Dendritic cell treated with granulocyte-macrophage colony-stimulating factor and Interleukin-4, amounts not matched to agents 40 ng/mL and 50 ng/mL, for 4 days (primary cell): ENCODE measurements at regions not wholly inside any gene's neighbourhood (a gene's known extent, or its start where the extent isn't known, plus 50 kb on each side); places are given as distances from the start of the nearest gene placed in this dataset.

Experiments used
- H3K27ac Mint-ChIP-seq: one replicate; pipeline ENCODE4 v1.8.0; 2022; ENCODE audit warnings: mild to moderate bottlenecking, mixed read lengths
- H3K27me3 Mint-ChIP-seq: one replicate; pipeline ENCODE4 v1.8.0; 2022; ENCODE audit warnings: mild to moderate bottlenecking, mixed read lengths
- H3K36me3 Mint-ChIP-seq: one replicate; pipeline ENCODE4 v1.8.0; 2022; ENCODE audit warnings: low read depth, mixed read lengths
- H3K4me1 Mint-ChIP-seq: one replicate; pipeline ENCODE4 v1.8.0; 2022; ENCODE audit warnings: low read depth, mixed read lengths
- H3K4me3 Mint-ChIP-seq: one replicate; pipeline ENCODE4 v1.8.0; 2022; ENCODE audit warnings: mild to moderate bottlenecking, moderate library complexity, mixed read lengths
- H3K9me3 Mint-ChIP-seq: one replicate; pipeline ENCODE4 v1.8.0; 2022; ENCODE audit warnings: mixed read lengths
- intact Hi-C: fragments of 100-400 bp; cut with micrococcal nuclease; formaldehyde crosslinking; loops from one replicate; pipeline ENCODE4 v1.15.0; 2022

DNA sequence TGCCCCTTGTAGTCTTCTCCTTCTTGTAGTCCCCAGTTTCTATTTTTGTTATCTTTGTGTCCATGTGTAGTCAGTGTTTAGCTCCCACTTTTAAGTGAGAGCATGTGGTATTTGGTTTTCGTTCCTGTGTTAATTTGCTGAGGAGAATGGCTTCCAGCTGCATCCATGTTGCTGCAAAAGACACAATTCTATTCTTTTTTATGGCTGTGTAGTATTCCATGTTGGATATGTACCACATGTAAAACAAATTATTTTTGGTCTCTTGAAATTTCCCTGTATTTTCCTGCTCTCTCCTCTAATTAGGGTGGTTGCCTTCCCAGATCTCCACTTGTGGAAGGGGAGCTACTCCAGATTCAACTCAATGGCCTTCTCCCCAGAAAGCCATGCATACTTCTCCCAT, 813.8 kb downstream of the UQCRFS1 start:
- intact Hi-C loops, result no loop called here
- H3K36me3 Mint-ChIP-seq, result no peaks in the 10 kb centered on the region
- H3K27me3 Mint-ChIP-seq, result peaks cover 6% of the 10 kb centered on the region
- peaks cover 29% of the 10 kb centered on the region for H3K4me1 Mint-ChIP-seq
- H3K9me3 Mint-ChIP-seq, result no peaks in the 10 kb centered on the region
- H3K27ac Mint-ChIP-seq, result no peak overlapping the region
- H3K4me3 Mint-ChIP-seq, result no peak overlapping the region

GRCh38 chr19:28397800-28398199, 815.2 kb downstream of the UQCRFS1 start:
- no peak overlapping the region for H3K4me3 Mint-ChIP-seq
- intact Hi-C loops, result no loop called here
- H3K4me1 Mint-ChIP-seq, result peaks cover 30% of the 10 kb centered on the region
- H3K9me3 Mint-ChIP-seq, result no peaks in the 10 kb centered on the region
- no peaks in the 10 kb centered on the region for H3K36me3 Mint-ChIP-seq
- H3K27ac Mint-ChIP-seq, result no peak overlapping the region
- H3K27me3 Mint-ChIP-seq, result no peaks in the 10 kb centered on the region

GRCh38 chr19:28397306-28397705, 815.6 kb downstream of the UQCRFS1 start:
- peaks cover 27% of the 10 kb centered on the region for H3K4me1 Mint-ChIP-seq
- no peaks in the 10 kb centered on the region for H3K36me3 Mint-ChIP-seq
- no peak overlapping the region for H3K4me3 Mint-ChIP-seq
- no peaks in the 10 kb centered on the region for H3K27me3 Mint-ChIP-seq
- no peak overlapping the region for H3K27ac Mint-ChIP-seq
- intact Hi-C loops, result no loop called here
- no peaks in the 10 kb centered on the region for H3K9me3 Mint-ChIP-seq

DNA sequence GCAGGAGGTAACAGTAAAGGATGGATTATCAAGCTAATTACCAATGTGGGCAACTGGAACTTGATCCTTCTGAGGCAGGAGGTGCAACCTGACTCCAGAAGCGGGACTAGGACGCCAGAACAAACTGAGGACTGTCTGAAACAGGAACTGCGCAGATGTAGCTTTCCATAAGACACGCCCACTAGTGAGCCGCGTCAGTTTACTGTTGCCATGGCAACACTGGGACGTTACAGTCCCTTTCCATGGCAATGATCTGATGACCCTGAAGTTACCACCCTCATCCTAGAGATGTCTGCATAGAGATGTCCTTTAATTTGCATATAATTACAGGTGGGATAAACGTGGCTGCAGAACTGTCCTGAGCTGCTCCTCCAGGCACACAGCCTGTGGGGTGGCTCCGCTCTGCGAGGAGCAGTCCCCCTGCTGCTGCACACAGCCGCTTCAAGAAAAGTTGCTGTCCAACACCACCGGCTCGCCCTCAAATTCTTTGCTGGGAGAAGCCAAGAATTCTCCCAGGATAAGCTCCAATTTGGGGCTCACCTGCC, 816.6 kb downstream of the UQCRFS1 start:
- no peaks in the 10 kb centered on the region for H3K36me3 Mint-ChIP-seq
- no peak overlapping the region for H3K27ac Mint-ChIP-seq
- H3K4me1 Mint-ChIP-seq, result peaks cover 19% of the 10 kb centered on the region
- no peaks in the 10 kb centered on the region for H3K27me3 Mint-ChIP-seq
- intact Hi-C loops, result no loop called here
- H3K4me3 Mint-ChIP-seq, result no peak overlapping the region
- H3K9me3 Mint-ChIP-seq, result no peaks in the 10 kb centered on the region

GRCh38 chr19:28394725-28395124, 818.2 kb downstream of the UQCRFS1 start:
- Mint-ChIP-seq H3K4me1 (peaks cover 19% of the 10 kb centered on the region), H3K4me3 (no peak overlapping the region), H3K36me3 (no peaks in the 10 kb centered on the region), H3K27ac (peak overlapping the region; percentile 68), H3K27me3 (no peaks in the 10 kb centered on the region), H3K9me3 (no peaks in the 10 kb centered on the region)
- intact Hi-C loops, result no loop called here

DNA sequence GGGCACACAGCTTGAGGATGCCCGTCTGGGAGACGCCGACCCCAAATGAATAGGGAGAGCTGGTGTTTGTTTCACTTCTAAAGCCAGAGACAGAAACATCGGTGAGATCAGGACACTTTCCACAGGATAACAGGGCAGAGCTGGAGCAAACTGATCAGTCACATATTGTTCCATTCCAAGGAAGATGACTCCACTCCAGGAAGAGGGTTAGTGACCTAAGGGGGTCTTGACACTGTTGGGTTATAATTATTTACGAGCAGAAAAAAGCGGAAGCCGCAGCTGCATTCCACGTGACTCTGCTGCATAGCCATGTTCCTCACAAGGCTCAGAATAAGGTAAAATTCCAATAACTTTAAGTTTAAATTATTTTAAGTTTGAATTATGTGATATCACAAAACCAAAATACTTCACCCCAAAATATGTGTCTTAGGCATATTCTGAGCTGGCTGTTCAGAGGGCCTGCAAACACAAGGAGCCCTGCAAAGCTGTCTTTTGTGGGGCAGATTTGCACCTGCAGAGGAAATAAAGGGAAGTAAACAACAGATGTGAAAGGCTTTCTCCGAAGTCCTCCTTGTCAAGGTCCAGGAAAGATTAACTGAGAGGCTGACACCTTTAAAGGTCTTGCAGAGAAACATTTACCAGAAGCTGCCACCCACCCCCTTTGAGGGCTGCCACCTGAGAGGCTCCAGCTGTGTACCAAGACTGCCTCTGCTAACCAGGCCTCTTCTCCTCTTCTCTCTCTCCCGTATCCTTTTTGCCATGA, 819.2 kb downstream of the UQCRFS1 start:
- intact Hi-C loops, result no loop called here
- H3K27ac Mint-ChIP-seq, result peak overlapping the region; percentile 68
- no peaks in the 10 kb centered on the region for H3K9me3 Mint-ChIP-seq
- peak overlapping the region; percentile 43 for H3K4me3 Mint-ChIP-seq
- no peaks in the 10 kb centered on the region for H3K27me3 Mint-ChIP-seq
- no peaks in the 10 kb centered on the region for H3K36me3 Mint-ChIP-seq
- H3K4me1 Mint-ChIP-seq, result peaks cover 19% of the 10 kb centered on the region

- intact Hi-C loops, result no loop called here
- H3K9me3 Mint-ChIP-seq, result no peaks in the 10 kb centered on the region
Observed at GRCh38 chr19:28388988-28389387, 824.0 kb downstream of the UQCRFS1 start.

DNA sequence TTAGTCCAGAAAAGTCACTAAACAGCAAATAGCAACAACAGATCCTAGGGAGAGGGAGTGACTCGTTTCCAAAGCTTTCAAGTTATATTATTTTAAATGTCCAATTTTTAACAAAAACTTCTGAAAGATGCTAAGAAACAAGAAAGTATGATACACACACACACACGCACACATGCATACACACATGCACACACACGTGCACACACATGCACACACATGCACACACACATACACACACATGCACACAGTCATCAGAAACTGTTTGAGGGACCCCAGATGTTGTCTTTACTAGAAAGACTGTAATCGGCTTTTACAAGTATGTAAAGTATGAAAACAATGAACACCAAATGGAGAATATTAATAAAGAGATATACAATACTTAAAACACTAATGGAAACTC, 825.4 kb downstream of the UQCRFS1 start:
- H3K27ac Mint-ChIP-seq, result no peak overlapping the region
- no peak overlapping the region for H3K4me3 Mint-ChIP-seq

More at GRCh38 chr19:28388988-28389387, 824.0 kb downstream of the UQCRFS1 start:
- Mint-ChIP-seq H3K27me3 (no peaks in the 10 kb centered on the region), H3K27ac (no peak overlapping the region), H3K4me1 (peaks cover 8% of the 10 kb centered on the region), H3K4me3 (no peak overlapping the region), H3K36me3 (no peaks in the 10 kb centered on the region)

DNA sequence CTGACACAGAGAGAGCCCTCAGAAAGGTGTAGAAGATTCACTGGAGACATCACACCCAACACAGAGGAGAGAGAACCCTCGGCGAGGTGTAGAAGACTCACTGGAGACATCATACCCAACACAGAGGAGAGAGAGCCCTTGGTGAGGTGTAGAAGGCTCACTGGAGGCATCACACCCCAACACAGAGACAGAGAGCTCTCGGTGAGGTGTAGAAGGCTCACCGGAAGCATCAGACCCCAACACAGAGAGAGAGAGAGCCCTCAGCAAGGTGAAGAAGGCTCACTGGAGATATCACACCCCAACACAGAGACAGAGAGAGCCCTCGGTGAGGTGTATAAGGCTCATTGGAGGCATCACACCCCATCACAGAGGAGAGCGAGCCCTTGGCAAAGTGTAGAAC, 826.5 kb downstream of the UQCRFS1 start:
- H3K9me3 Mint-ChIP-seq, result no peaks in the 10 kb centered on the region
- intact Hi-C loops, result no loop called here
- H3K4me1 Mint-ChIP-seq, result no peaks in the 10 kb centered on the region
- H3K27ac Mint-ChIP-seq, result no peak overlapping the region
- no peaks in the 10 kb centered on the region for H3K36me3 Mint-ChIP-seq
- H3K27me3 Mint-ChIP-seq, result no peaks in the 10 kb centered on the region
- H3K4me3 Mint-ChIP-seq, result no peak overlapping the region

More for the DNA sequence above, 825.4 kb downstream of the UQCRFS1 start:
- Mint-ChIP-seq H3K27me3 (no peaks in the 10 kb centered on the region), H3K4me1 (no peaks in the 10 kb centered on the region), H3K36me3 (no peaks in the 10 kb centered on the region), H3K9me3 (no peaks in the 10 kb centered on the region)
- intact Hi-C loops, result no loop called here

DNA sequence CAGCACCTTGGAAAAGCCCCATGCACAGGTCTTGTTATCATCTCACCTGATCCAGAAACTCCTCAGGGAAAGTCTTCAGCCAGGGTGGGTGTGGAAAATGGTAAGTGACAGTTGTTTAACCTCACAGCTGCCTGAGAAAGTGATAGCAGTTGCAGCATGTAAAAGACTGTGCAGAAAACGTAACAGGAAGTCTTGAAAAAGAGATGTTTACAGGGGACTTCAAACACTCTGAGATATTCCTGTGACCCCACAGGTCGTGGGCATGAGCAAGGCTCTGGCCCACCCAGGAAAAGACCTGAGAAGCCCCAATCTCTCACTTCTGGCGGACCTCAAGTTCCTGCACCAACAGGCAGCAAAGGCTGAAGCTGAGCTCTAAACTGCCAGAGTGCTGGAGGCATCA, 826.9 kb downstream of the UQCRFS1 start:
- Mint-ChIP-seq H3K4me1 (no peaks in the 10 kb centered on the region), H3K27me3 (no peaks in the 10 kb centered on the region), H3K36me3 (no peaks in the 10 kb centered on the region), H3K4me3 (no peak overlapping the region), H3K9me3 (no peaks in the 10 kb centered on the region), H3K27ac (no peak overlapping the region)
- intact Hi-C loops, result no loop called here

DNA sequence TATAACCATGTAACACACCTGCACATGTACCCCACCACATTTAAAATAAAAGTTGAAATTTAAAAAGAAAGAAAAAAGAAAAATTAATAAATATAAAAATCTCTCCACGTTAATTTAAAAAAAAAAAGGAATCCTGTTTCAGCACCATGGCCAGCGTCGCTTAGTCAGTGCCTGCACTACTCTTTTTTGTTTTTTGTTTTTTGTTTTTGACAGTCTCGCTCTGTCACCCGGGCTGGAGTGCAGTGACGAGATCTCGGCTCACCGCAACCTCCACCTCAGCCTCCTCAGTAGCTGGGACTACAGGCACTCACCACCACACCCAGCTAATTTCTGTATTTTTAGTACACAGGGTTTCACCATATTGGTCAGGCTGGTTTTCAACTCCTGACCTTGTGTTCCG, 835.9 kb downstream of the UQCRFS1 start:
- no peaks in the 10 kb centered on the region for H3K27me3 Mint-ChIP-seq
- H3K36me3 Mint-ChIP-seq, result no peaks in the 10 kb centered on the region
- no peak overlapping the region for H3K4me3 Mint-ChIP-seq
- H3K9me3 Mint-ChIP-seq, result no peaks in the 10 kb centered on the region
- H3K27ac Mint-ChIP-seq, result no peak overlapping the region
- H3K4me1 Mint-ChIP-seq, result no peaks in the 10 kb centered on the region
- intact Hi-C loops, result no loop called here

DNA sequence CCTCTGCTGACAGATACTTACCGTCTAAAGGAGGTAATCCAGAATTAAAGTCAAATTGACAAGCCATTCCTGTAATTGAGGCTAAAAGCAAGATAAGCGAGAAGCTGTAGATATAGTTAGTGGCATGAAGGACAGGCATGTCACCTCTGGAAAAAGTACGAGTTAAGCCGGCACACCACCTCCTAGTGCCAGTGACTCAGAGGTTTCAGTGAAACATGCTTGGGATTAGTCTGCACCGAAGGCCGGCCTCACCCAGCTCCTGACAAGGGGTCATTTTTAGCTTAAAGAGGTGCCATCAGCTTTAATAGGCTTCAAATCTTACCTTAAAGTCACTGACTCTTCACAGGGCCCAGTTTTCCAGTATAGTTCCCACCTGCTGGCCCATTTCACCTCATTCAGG, 838.0 kb downstream of the UQCRFS1 start:
- H3K27ac Mint-ChIP-seq, result no peak overlapping the region
- H3K4me3 Mint-ChIP-seq, result no peak overlapping the region
- intact Hi-C loops, result no loop called here
- H3K27me3 Mint-ChIP-seq, result no peaks in the 10 kb centered on the region
- H3K9me3 Mint-ChIP-seq, result no peaks in the 10 kb centered on the region
- H3K4me1 Mint-ChIP-seq, result no peaks in the 10 kb centered on the region
- H3K36me3 Mint-ChIP-seq, result no peaks in the 10 kb centered on the region

GRCh38 chr19:28372576-28373247, 840.2 kb downstream of the UQCRFS1 start:
- Mint-ChIP-seq H3K9me3 (no peaks in the 10 kb centered on the region), H3K36me3 (no peaks in the 10 kb centered on the region), H3K27me3 (no peaks in the 10 kb centered on the region), H3K27ac (no peak overlapping the region), H3K4me1 (no peaks in the 10 kb centered on the region), H3K4me3 (no peak overlapping the region)
- intact Hi-C loops, result no loop called here

GRCh38 chr19:28367146-28367545, 845.8 kb downstream of the UQCRFS1 start:
- Mint-ChIP-seq H3K27me3 (no peaks in the 10 kb centered on the region), H3K27ac (no peak overlapping the region), H3K4me1 (no peaks in the 10 kb centered on the region), H3K4me3 (no peak overlapping the region), H3K36me3 (no peaks in the 10 kb centered on the region), H3K9me3 (no peaks in the 10 kb centered on the region)
- intact Hi-C loops, result no loop called here
